ENCODE measurements at regions not wholly inside any gene's neighbourhood (a gene's known extent, or its start where the extent isn't known, plus 50 kb on each side); places are given as distances from the start of the nearest gene placed in this dataset.
A peak's percentile ranks its signal among the peaks of the same experiment; 100 is the strongest.

DNA sequence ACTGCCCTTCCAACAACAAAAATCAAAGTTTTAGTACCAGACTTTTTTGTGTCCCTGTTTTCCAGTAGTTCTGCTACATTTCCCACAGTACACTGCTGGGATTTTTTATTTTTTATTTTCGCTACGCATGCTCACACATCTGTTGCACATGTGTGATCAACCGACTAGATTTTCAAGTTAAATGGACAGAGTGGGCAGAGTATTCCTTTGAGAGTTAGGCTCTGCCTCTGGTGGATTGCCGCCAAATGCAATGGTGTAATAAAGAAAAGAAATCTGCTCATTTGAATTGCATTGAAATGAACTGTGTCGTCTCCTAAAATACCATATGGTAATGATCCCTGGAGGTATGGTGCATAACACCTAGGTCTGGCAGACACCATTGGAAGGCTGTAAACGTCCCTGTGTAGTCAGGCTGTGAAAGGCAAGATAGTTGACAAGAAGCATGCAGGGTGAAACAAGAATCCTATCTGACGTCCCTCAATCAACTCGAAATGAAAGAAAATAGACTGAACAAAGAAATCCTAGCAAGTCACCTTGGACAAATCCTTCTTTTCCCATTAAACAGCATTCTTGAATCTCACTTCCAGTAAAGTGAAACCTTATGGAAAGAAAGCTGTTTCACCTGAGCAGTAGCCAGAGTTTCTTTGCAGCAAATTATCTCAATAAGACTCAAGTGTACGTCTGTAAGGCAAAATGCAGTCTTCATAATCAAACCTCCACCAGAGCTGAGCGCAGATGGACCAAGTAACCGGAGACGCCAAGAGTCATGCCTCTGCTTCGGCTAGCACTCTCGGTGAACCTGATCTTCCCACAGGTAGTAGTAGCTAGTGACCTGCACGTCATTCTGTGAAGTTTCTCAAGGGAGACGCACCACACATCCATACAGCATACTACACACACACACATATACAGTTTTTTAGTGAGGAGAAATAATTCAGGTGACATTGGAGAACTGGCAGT, 357.3 kb downstream of the CRPPA start:
- no peak for DNase-seq
- no peak overlapping the region for H3K4me3 Mint-ChIP-seq
- no peaks in the 10 kb centered on the region for H3K36me3 Mint-ChIP-seq (ENCODE audit: low read depth)
- peak overlapping the region; percentile 49 for H3K27ac Mint-ChIP-seq
- peaks cover 41% of the 10 kb centered on the region for H3K4me1 Mint-ChIP-seq
- TF ChIP-seq, protein P1, sequence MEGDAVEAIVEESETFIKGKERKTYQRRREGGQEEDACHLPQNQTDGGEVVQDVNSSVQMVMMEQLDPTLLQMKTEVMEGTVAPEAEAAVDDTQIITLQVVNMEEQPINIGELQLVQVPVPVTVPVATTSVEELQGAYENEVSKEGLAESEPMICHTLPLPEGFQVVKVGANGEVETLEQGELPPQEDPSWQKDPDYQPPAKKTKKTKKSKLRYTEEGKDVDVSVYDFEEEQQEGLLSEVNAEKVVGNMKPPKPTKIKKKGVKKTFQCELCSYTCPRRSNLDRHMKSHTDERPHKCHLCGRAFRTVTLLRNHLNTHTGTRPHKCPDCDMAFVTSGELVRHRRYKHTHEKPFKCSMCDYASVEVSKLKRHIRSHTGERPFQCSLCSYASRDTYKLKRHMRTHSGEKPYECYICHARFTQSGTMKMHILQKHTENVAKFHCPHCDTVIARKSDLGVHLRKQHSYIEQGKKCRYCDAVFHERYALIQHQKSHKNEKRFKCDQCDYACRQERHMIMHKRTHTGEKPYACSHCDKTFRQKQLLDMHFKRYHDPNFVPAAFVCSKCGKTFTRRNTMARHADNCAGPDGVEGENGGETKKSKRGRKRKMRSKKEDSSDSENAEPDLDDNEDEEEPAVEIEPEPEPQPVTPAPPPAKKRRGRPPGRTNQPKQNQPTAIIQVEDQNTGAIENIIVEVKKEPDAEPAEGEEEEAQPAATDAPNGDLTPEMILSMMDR (IDR thresholded peaks at IDR 0.05) = no peak
- H3K9me3 Mint-ChIP-seq = no peaks in the 10 kb centered on the region
- no peaks in the 10 kb centered on the region for H3K27me3 Mint-ChIP-seq (ENCODE audit: low read depth, poor library complexity)

DNA sequence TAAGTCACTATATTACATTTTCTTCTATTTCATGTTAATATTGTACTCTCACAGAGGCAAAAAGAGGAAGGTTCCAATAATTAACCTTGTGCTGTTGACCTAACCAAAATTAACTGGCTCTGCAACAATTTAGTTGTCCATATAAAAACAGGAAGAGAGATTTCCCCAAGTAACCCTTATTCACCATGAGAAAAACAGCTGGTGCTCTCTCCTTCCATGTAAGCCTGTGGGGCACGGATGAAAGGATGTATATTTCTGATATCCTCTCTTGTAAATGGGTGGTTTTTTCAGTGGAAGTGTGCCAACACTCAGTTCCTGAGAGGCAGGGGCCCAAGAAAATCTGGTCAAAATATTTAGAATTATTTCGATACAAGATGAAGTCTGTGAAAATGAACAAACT, 358.1 kb downstream of the CRPPA start:
- H3K4me1 Mint-ChIP-seq = peaks cover 36% of the 10 kb centered on the region
- no peaks in the 10 kb centered on the region for H3K27me3 Mint-ChIP-seq (ENCODE audit: low read depth, poor library complexity)
- no peak overlapping the region for H3K4me3 Mint-ChIP-seq
- H3K36me3 Mint-ChIP-seq (ENCODE audit: low read depth) = no peaks in the 10 kb centered on the region
- no peak for DNase-seq
- H3K27ac Mint-ChIP-seq = no peak overlapping the region
- TF ChIP-seq, protein P1 (IDR thresholded peaks at IDR 0.05) = no peak
- H3K9me3 Mint-ChIP-seq = no peaks in the 10 kb centered on the region

DNA sequence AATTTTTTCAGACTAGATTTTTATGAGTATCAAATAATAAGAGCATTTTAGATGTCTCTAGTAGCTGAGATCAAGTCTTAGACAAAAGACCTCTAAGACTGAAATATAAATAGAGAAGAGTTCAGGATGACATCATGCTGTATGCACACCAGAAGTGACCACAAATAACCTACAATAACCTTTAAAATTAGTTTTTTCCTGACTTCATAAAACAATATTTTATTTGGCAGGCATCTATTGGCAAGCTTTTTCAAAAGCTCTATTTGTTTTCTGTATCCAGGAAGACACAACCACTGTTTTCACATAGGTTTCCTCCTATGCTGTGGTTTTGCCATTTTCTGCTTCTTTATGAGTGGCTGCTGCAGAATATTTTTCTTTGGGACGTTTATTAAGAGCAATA, 359.1 kb downstream of the CRPPA start:
- no peak for DNase-seq
- TF ChIP-seq, protein P1 (IDR thresholded peaks at IDR 0.05) = no peak
- H3K36me3 Mint-ChIP-seq (ENCODE audit: low read depth) = no peaks in the 10 kb centered on the region
- H3K27me3 Mint-ChIP-seq (ENCODE audit: low read depth, poor library complexity) = no peaks in the 10 kb centered on the region
- H3K27ac Mint-ChIP-seq = no peak overlapping the region
- H3K4me3 Mint-ChIP-seq = no peak overlapping the region
- peaks cover 33% of the 10 kb centered on the region for H3K4me1 Mint-ChIP-seq
- H3K9me3 Mint-ChIP-seq = no peaks in the 10 kb centered on the region

DNA sequence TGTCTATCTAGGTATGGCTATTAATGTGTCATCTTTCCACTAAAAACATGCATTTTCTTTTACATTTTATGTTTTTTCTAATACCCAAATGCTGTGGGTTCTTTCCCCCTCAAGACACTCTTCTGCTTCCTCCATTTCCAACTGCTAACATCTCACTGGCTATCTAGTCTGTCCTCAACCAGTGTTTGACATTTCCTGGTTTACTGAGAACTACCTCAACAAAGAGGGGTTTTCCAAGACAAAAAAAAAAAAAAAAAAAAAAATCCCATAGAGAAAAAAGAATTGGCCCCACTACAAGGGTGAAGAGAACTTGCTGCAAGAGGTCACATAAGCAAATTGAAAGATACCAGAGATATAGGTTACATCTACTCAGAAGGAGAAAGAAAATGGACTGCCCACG, 359.7 kb downstream of the CRPPA start:
- no peak for DNase-seq
- H3K9me3 Mint-ChIP-seq = no peaks in the 10 kb centered on the region

DNA sequence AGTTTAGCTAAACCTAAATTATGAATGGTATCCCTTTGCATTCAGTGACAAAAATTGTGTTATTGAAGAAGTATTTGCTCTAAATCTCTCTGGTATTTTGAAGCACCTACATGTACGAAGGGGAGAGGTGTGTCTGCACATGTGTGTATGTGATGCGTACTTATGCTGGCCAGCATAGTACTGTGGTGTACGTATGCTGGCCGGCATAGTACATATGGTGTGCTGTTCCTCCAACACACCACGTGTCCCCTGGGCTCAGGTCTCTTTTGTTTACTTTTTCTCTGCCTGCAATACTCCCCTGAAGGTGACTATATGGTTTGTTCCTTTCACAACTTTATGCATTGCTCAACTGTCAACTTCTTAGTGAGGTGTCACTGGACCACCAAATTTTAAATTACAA, 360.3 kb downstream of the CRPPA start:
- H3K4me1 Mint-ChIP-seq = peaks cover 26% of the 10 kb centered on the region
- H3K27me3 Mint-ChIP-seq (ENCODE audit: low read depth, poor library complexity) = no peaks in the 10 kb centered on the region
- TF ChIP-seq, protein P1 (IDR thresholded peaks at IDR 0.05) = no peak
- no peak for DNase-seq
- H3K27ac Mint-ChIP-seq = peak overlapping the region; percentile 70
- H3K4me3 Mint-ChIP-seq = no peak overlapping the region
- no peaks in the 10 kb centered on the region for H3K36me3 Mint-ChIP-seq (ENCODE audit: low read depth)
- H3K9me3 Mint-ChIP-seq = no peaks in the 10 kb centered on the region

More for the DNA sequence above, 359.7 kb downstream of the CRPPA start:
- no peak overlapping the region for H3K4me3 Mint-ChIP-seq
- TF ChIP-seq, protein P1 (IDR thresholded peaks at IDR 0.05) = no peak
- H3K27me3 Mint-ChIP-seq (ENCODE audit: low read depth, poor library complexity) = no peaks in the 10 kb centered on the region
- peaks cover 26% of the 10 kb centered on the region for H3K4me1 Mint-ChIP-seq
- no peak overlapping the region for H3K27ac Mint-ChIP-seq
- no peaks in the 10 kb centered on the region for H3K36me3 Mint-ChIP-seq (ENCODE audit: low read depth)

DNA sequence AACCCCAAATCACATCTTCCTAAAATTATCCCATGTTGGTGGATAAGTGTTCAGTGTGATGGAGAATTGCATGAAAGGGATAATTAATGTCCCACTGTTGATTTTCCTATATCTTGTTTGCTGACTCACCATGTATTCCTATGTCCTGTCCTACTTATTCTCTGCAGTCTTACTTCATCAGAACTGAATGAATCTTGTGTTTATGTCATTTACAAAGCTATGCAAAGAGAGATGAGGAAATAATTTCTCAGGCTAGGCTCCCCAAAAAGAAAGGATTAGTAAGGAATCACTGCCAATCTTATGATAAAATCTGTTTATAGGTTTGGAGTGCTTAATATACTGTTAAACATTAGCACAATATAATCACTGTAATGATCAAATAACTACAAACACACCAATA, 360.8 kb downstream of the CRPPA start:
- TF ChIP-seq, protein P1 (IDR thresholded peaks at IDR 0.05) = no peak
- no peak for DNase-seq
- peaks cover 26% of the 10 kb centered on the region for H3K4me1 Mint-ChIP-seq
- no peaks in the 10 kb centered on the region for H3K27me3 Mint-ChIP-seq (ENCODE audit: low read depth, poor library complexity)
- H3K9me3 Mint-ChIP-seq = no peaks in the 10 kb centered on the region
- no peak overlapping the region for H3K27ac Mint-ChIP-seq
- no peaks in the 10 kb centered on the region for H3K36me3 Mint-ChIP-seq (ENCODE audit: low read depth)
- no peak overlapping the region for H3K4me3 Mint-ChIP-seq
